ENCODE measurements at regions not wholly inside any gene's neighbourhood (a gene's known extent, or its start where the extent isn't known, plus 50 kb on each side); places are given as distances from the start of the nearest gene placed in this dataset.
"Not testable (repeated sequence)": the region's sequence is repeated elsewhere in the genome, so short reads cannot be mapped to it uniquely, and the experiment has no call there.

GRCh38 chr14:87041290-87042020, 951.5 kb downstream of the GALC start:
- DNase-seq: no peak

- no peak for DNase-seq
Measured at GRCh38 chr14:87034680-87035079, 958.3 kb downstream of the GALC start.

- DNase-seq: no peak
Measured at GRCh38 chr14:87030197-87030596, 962.8 kb downstream of the GALC start.

GRCh38 chr14:87020106-87020505, 972.9 kb downstream of the GALC start:
- not testable (repeated sequence) for DNase-seq

- no peak for DNase-seq
Measured at GRCh38 chr14:87018294-87018693, 974.7 kb downstream of the GALC start.

GRCh38 chr14:87017335-87017734, 975.6 kb downstream of the GALC start:
- no peak for DNase-seq

GRCh38 chr14:87014856-87015255, 978.1 kb downstream of the GALC start:
- DNase-seq: no peak

GRCh38 chr14:87013583-87013982, 979.4 kb downstream of the GALC start:
- no peak for DNase-seq

- no peak for DNase-seq
Measured at GRCh38 chr14:87008965-87009364, 984.0 kb downstream of the GALC start.

GRCh38 chr14:87005280-87005679, 987.7 kb downstream of the GALC start:
- no peak for DNase-seq

GRCh38 chr14:87002776-87003175, 990.2 kb downstream of the GALC start:
- no peak for DNase-seq

- DNase-seq: no peak
Measured at GRCh38 chr14:87001333-87001732, 991.6 kb downstream of the GALC start.

GRCh38 chr14:87000081-87000480, 992.9 kb downstream of the GALC start:
- DNase-seq: no peak

GRCh38 chr14:86999036-86999435, 993.9 kb downstream of the GALC start:
- no peak for DNase-seq

GRCh38 chr14:86997271-86997670, 995.7 kb downstream of the GALC start:
- DNase-seq: no peak

GRCh38 chr14:86990396-86990795, 1002.6 kb downstream of the GALC start:
- DNase-seq: no peak

GRCh38 chr14:86989285-86989684, 1003.7 kb downstream of the GALC start:
- no peak for DNase-seq

GRCh38 chr14:86987966-86988365, 1005.0 kb downstream of the GALC start:
- DNase-seq: no peak

GRCh38 chr14:86973177-86973576, 1019.8 kb downstream of the GALC start:
- no peak for DNase-seq

- DNase-seq: no peak
Measured at GRCh38 chr14:86971292-86971691, 1021.7 kb downstream of the GALC start.

- no peak for DNase-seq
Measured at GRCh38 chr14:86961106-86961716, 1031.8 kb downstream of the GALC start.

- DNase-seq: no peak
Measured at GRCh38 chr14:86955771-86956354, 1037.1 kb downstream of the GALC start.

- DNase-seq: no peak
Measured at GRCh38 chr14:86954623-86955022, 1038.4 kb downstream of the GALC start.

GRCh38 chr14:86946446-86946845, 1046.5 kb downstream of the GALC start:
- no peak for DNase-seq

Measured in CD4-positive, alpha-beta T cell treated with Interleukin-12 subunit alpha and Interleukin-12 subunit beta, for 1 hour (primary cell).